Ascending aorta (tissue), 2 donors: ENCODE measurements at regions not wholly inside any gene's neighbourhood (a gene's known extent, or its start where the extent isn't known, plus 50 kb on each side); places are given as distances from the start of the nearest gene placed in this dataset.

Experiments used
- DNase-seq, 2 donors: peaks; one replicate each; pipeline ENCODE4 v3.0.0-alpha.2; 2019; ENCODE audit warnings: low spot score in 2 of 2
- H3K27ac ChIP-seq, 2 donors: fragments of 200-600 bp; sonication (generic); one replicate each; pipeline ENCODE4 v1.5.1; 2016 to 2017; ENCODE audit warnings: mild to moderate bottlenecking in 1 of 2
- H3K27me3 ChIP-seq: fragments of 200-600 bp; sonication (generic); one replicate; pipeline ENCODE4 v1.5.1; 2017
- H3K36me3 ChIP-seq, 2 donors: fragments of 200-600 bp; sonication (generic); one replicate each; pipeline ENCODE4 v1.5.1; 2016
- H3K4me1 ChIP-seq, 2 donors: fragments of 200-600 bp; sonication (generic); one replicate each; pipeline ENCODE4 v1.5.1; 2016 to 2017; ENCODE audit warnings: mild to moderate bottlenecking in 1 of 2
- H3K4me3 ChIP-seq, 2 donors: fragments of 200-600 bp; sonication (generic); one replicate each; pipeline ENCODE4 v1.5.1; 2016 to 2017; ENCODE audit warnings: mild to moderate bottlenecking in 1 of 2
- H3K9me3 ChIP-seq, 2 donors: fragments of 200-600 bp; sonication (generic); one replicate each; pipeline ENCODE4 v1.5.1; 2016
- intact Hi-C: fragments of 100-400 bp; cut with DNase I; formaldehyde crosslinking; loops from one replicate; pipeline ENCODE4 v1.15.1; 2023
- TF ChIP-seq, protein P1 (sequence below), 3 experiments: fragments of 200-600 bp in 2 of 3; fragments of 450-650 bp in 1 of 3; sonication (generic) in 2 of 3; IDR thresholded peaks; one replicate each; pipeline ENCODE4 v1.5.1; 2016 to 2019; ENCODE audit warnings: antibody characterized with exemption in 3 of 3, mild to moderate bottlenecking in 1 of 3, moderate library complexity in 1 of 3

DNA sequence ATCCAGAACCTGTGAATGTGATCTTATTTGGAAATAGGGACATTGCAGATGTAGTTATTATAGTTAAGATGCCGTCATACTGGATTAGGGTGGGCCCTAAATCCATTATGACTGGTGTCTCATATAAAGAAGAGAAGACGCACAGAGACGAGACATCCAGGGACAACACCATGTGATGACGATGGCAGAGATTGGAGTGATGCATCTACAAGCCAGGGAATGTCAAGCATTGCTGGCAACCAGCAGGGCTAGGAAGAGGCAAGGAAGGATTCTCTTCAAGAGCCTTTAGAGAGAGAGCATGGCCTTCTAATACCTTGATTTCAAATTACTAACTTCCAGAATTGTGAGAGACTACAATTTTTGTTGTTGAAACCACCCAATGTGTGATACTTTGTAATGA, 345.8 kb downstream of the PTEN start:
- Histone ChIP-seq H3K36me3 (no peaks in the 10 kb centered on the region), H3K9me3 (no peaks in the 10 kb centered on the region), H3K4me3 (no peak overlapping the region), H3K4me1 (no peaks in the 10 kb centered on the region), H3K27me3 (no peaks in the 10 kb centered on the region), H3K27ac (no peak overlapping the region)
- no peak for DNase-seq
- TF ChIP-seq, protein P1, sequence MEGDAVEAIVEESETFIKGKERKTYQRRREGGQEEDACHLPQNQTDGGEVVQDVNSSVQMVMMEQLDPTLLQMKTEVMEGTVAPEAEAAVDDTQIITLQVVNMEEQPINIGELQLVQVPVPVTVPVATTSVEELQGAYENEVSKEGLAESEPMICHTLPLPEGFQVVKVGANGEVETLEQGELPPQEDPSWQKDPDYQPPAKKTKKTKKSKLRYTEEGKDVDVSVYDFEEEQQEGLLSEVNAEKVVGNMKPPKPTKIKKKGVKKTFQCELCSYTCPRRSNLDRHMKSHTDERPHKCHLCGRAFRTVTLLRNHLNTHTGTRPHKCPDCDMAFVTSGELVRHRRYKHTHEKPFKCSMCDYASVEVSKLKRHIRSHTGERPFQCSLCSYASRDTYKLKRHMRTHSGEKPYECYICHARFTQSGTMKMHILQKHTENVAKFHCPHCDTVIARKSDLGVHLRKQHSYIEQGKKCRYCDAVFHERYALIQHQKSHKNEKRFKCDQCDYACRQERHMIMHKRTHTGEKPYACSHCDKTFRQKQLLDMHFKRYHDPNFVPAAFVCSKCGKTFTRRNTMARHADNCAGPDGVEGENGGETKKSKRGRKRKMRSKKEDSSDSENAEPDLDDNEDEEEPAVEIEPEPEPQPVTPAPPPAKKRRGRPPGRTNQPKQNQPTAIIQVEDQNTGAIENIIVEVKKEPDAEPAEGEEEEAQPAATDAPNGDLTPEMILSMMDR (IDR thresholded peaks at IDR 0.05) = no peak
- intact Hi-C loops = no loop called here

DNA sequence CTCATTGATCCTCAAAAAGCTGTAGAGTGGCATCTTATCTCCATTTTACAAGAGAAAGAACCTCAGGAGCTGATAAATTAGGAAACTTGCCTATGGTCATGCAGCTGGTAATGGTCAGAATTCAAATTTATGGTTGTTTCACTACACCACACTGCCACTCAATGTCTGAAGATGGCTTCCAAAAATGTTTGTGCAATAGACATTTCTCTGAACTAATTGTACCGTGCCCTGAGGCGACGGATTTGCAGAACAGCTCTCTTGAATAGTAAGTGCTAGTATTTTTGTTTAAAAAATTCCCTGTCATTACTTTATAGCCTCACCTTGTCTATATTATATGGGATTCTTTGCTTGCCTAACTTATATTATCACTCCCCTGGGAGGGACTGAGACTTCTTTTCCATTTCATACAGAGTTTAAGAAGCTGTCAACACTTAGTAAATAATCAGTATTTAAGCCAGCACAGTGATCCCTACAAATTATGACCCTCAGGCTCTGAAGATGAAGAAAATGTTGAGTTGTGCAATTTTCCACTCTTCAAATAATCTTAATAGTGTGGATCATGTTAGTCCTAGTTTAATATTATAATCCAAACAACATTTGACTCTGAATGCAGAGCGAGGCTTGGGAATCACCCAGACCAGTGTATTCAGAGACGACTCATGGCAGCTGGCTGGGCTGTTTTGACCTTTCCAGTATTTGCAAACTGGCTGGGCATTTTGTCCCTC, 346.6 kb downstream of the PTEN start:
- Histone ChIP-seq H3K4me1 (no peaks in the 10 kb centered on the region), H3K27me3 (no peaks in the 10 kb centered on the region), H3K9me3 (no peaks in the 10 kb centered on the region), H3K4me3 (no peak overlapping the region), H3K27ac (no peak overlapping the region), H3K36me3 (no peaks in the 10 kb centered on the region)
- no peak for DNase-seq
- TF ChIP-seq, protein P1 (IDR thresholded peaks at IDR 0.05) = no peak
- intact Hi-C loops = no loop called here

DNA sequence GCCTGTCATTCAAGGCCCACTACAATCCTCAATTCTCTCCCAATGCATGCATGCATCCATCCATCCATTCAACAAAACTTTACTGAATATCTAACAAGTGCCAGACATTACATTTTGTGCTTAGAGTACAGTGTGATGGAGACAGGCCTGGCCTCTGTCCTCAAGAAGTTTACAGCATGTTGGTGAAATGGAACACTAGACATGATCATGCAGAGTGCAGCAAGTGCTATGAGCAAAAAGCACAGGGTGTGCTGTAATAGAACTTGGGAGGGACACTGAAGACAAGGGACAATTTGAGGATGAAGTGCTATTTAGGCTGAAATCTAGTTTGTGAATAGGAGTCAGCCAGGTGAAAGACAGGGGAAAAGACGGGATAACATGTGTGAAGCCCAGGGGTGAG, 347.8 kb downstream of the PTEN start:
- intact Hi-C loops = no loop called here

DNA sequence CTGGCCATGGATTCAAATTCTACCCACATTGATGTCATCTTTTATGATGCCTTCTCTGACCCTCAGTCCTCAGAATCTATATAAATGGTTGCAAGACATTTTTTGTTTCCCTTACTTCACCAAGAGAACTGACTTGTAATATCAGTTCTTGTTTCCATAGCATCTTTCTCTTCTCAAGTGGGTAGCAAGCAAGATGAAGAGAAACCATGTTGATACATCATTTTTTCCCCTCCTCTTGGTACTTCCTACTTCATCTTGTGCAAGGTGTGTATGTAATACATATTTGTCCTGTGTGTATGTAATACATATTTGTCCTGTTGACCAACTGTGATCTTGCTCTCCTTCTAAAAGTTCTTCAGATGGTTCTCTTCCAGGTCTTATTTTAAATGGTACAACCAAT, 348.6 kb downstream of the PTEN start:
- no peaks in the 10 kb centered on the region for H3K4me1 ChIP-seq
- DNase-seq = no peak
- intact Hi-C loops = no loop called here
- no peaks in the 10 kb centered on the region for H3K27me3 ChIP-seq
- H3K9me3 ChIP-seq = no peaks in the 10 kb centered on the region
- TF ChIP-seq, protein P1 (IDR thresholded peaks at IDR 0.05) = no peak
- no peak overlapping the region for H3K4me3 ChIP-seq
- H3K36me3 ChIP-seq = no peaks in the 10 kb centered on the region
- no peak overlapping the region for H3K27ac ChIP-seq

More for the DNA sequence above, 347.8 kb downstream of the PTEN start:
- Histone ChIP-seq H3K36me3 (no peaks in the 10 kb centered on the region), H3K4me3 (no peak overlapping the region), H3K27me3 (no peaks in the 10 kb centered on the region), H3K9me3 (no peaks in the 10 kb centered on the region), H3K4me1 (no peaks in the 10 kb centered on the region), H3K27ac (no peak overlapping the region)
- no peak for DNase-seq
- TF ChIP-seq, protein P1 (IDR thresholded peaks at IDR 0.05) = no peak

DNA sequence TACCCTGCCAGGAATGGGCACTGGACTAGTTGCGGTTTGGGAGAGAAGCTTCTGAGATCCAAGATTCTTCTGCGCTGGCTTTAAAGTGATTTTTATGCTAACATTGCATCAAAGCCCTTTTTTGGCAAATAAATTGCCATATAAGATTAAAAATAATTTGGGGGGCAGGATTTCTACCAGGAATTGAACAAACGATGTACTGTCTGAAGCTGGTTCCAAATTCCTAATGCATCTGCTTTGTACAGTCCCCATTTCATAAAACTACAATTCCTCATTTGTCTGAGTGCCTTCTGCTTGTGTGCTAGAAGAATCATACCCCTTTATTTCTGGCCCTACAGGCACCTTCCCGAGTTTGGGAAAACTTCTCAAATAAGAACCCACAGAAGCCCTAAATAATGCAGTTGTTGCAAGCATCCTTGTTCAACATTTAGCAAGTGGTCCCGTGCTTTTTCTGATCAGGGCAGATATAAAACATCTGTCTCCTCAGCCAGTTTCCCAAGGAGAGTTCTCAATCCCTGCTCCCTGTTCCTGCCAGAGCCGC, 349.7 kb downstream of the PTEN start:
- Histone ChIP-seq H3K4me1 (no peaks in the 10 kb centered on the region), H3K36me3 (no peaks in the 10 kb centered on the region), H3K27ac (no peak overlapping the region), H3K9me3 (no peaks in the 10 kb centered on the region), H3K27me3 (no peaks in the 10 kb centered on the region), H3K4me3 (no peak overlapping the region)
- DNase-seq = no peak
- intact Hi-C loops = no loop called here
- TF ChIP-seq, protein P1 (IDR thresholded peaks at IDR 0.05) = no peak
